HG03521 (cell line): ENCODE measurements at regions not wholly inside any gene's neighbourhood (a gene's known extent, or its start where the extent isn't known, plus 50 kb on each side); places are given as distances from the start of the nearest gene placed in this dataset.

Experiments
- ATAC-seq: cut with Tn5 transposase; IDR thresholded peaks from one replicate; pipeline ENCODE4 v1.9.1; 2021; ENCODE audit warnings: mild to moderate bottlenecking, moderate library complexity; ENCODE audit not compliant: unreplicated experiment

DNA sequence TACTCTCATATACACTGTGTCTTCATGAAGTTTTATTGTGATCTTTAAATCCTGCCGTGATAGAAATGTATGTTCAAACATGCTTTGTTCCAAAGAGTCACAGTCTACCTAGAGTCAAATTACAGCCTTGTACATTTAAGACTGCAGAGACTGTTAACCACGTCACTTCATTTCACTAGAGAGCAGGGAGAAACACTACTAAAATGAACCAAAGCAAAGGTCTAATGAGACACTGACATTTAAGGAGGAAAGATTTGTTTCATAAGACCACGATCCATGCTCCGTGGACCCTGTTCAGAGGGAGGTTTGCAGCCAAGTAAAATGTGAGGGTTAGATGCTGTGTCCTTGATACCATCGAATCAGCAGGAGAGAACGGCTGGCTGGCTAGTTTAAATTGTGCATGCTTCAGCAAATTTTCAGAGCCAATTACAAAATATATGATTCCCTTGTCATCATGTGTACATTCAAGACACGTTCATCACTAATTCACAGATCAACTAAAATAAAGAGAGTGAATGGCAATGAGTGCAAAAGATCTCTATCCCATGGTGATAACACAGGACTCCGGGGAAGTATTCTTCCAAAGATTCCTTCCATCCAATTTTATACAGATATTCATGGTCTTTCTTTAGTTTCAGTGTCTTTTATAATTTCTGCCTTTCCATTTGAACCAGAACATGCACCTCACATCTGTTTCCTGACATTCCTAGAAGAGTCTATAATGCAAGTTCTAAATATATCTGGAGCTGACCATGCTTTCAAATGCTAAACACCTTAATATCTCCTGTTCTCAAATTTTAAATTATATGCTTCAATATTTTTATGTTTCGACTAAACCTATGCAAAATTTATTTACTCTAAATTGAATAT, 960.9 kb upstream of the FAT3 start:
- no peak for ATAC-seq

DNA sequence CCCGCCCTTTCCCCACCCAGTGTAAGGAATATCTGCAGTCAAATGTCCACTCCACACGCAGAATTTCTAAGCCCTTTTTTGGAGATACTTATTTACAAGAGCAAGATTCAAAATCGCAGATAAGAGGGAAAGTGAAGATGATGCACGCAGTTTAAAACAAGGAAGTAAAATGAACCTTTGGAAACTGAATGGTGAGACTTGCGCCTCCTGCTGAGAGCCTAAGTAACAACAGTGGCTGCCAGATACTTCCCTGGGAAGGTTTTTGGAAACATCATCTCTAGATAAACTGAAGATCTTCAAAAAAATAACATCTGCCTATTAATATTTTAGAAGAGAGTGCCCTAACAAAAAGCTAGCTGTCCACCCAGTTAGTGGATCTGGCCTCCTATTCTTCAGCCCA, 963.1 kb upstream of the FAT3 start:
- ATAC-seq: no peak

DNA sequence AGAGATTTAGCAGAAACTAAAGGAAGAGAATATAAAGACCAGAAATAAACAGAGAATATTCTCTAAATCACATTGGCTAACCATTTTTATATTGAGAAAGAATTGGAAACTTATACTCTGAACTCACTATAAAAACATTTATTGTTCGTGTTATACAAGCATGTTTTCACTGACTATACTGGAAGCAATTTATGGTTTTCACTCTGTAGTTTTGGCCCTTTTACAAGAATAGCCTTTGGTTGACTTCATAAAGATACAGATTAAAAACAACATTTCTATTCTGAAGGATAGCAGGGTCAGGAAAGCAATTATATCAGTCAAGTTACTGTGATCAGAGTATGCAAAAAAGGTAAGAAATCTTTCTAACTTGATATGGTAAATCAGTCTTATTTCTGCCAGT, 965.7 kb upstream of the FAT3 start:
- ATAC-seq: no peak

DNA sequence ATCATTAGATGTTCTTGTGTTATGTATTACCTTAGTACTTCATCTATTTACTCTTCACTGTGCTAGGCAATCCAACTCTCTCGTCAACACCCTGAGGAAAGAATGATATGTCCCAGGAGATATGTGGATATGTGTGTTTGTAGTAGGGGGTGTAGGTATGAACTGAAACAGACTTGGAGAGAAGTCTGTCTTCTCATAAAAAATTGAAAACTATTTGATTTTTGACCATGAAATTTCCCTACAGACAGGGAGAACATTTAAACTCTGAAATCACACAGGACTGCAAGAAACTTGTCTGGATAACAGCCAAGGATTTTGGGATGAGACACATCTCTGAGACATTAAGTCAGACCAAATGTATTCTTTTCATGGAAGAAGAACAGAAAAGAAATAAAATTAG, 967.0 kb upstream of the FAT3 start:
- no peak for ATAC-seq

DNA sequence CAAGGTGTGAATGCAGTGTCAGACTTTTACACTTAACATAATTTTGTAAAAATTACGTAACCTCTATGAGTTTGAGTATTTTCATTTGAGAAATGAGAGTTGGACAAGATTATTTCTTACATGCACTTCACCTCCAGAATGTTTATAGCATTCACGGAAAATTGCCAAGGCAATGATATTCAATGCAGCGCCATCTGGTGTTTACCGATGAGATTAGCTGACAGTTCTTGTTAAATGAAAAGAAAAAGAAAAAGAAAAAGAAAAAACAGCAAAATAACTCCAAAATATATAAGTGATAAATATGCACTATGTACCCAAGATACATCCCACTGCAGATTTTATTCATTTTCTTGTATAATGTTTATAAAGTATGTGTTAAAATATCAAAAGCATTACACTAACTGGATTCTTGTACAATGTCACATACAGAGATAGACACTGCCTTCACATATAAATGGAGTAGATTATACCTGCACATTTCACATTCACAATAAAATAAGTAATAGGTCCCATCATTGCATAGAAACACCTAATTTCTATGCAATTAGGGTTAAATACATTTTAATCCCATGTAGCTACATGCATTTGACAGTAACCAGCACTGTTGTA, 976.3 kb upstream of the FAT3 start:
- no peak for ATAC-seq

GRCh38 chr11:91247009-91247735, 977.4 kb upstream of the FAT3 start:
- no peak for ATAC-seq

DNA sequence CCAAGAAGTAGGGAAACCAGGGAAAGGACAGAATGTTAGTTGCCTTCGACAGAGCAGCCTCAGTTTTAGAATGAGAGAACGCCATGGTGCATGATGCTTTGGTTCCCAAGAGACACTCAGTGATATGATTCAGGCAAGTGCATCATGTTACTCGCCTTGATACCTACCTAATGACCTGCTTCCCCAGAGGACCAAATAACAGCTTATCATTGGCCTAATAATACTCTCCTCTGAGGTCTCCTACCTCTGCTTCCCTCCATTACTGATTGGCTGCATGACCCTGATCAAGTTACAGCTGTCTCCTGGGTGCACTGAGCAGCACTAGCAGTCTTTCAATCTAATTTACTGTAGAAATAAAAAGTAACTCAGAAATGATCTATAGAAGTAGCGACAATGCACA, 979.7 kb upstream of the FAT3 start:
- no peak for ATAC-seq

- no peak for ATAC-seq
Measured at GRCh38 chr11:91243630-91244029, 981.0 kb upstream of the FAT3 start.

- ATAC-seq: no peak
Measured at GRCh38 chr11:91243051-91243450, 981.6 kb upstream of the FAT3 start.

DNA sequence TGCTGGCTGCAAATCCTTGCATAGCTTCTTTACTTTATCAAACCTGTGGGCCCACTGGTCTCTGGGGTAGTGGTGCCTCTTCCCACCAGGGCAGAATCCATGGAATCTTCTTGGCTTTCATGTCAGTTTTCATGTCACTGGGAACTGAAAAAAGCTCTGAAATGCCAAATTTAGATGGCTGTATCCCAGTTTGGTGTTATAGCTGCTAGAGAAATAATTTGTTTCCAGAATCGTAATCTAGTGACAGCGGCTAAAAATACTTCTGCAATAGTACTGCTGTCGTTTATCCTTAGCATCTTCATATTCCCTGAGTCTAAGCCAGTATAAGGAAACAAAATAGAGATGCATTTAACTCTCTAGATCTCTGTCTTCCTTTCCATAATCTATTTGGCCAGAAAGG, 983.4 kb upstream of the FAT3 start:
- no peak for ATAC-seq

DNA sequence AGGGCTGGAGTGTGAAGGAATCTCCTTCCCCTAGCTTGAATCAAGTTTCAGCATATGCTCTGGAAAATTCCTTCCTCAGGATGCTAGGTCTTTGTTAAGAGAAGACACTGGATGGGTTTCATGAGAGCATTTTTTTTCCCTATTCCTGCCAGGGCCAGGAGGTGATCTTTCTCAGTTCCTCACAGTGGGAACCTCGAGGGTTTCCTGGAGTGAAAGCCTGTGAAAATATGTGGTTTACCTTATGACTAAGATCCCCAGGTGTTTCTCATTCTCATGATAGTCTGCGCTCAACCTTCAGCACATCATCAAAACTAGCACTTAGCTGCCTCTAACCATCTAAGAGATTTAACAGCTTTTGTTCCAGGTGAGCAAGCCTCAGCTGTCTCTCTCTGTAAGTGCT, 985.3 kb upstream of the FAT3 start:
- ATAC-seq: no peak

DNA sequence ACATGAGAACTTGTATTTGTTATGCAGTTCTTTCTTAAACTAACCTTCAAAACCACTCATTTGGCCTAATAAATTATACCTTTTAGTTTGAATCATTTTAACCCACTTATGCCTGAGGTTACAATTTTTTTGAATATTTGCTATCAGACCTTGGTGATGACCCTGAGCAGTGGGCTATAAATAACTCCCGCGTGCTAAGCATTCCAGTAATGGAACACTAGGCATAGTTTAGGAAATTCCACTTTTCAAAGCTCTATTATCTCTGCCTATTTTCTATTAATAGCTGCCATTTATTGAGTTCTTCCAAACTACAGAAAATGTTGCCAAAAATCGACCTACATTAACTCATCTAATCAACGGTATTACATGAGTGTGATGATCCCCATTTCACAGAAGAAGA, 993.4 kb upstream of the FAT3 start:
- ATAC-seq: no peak

- ATAC-seq: no peak
Measured at GRCh38 chr11:91230647-91231046, 994.0 kb upstream of the FAT3 start.

DNA sequence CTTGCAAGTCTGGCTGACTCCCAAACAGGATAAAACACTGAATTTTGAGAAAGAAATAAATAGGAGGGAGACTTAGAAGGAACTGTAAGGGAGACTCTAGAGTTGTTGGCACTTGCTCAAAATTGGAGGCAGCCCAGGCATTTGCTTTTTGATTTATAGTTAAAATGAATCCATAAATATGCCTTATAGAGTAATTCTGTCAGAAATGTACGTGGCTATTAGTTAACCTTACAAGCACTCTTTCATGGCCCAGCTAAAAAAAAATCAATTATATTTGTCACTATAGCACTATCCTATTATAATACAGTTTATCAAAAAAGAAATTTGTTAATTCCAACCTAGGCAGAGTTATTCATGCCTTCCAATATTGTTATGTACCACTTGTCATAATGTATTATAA, 1000.0 kb upstream of the CHORDC1 start:
- ATAC-seq: no peak

DNA sequence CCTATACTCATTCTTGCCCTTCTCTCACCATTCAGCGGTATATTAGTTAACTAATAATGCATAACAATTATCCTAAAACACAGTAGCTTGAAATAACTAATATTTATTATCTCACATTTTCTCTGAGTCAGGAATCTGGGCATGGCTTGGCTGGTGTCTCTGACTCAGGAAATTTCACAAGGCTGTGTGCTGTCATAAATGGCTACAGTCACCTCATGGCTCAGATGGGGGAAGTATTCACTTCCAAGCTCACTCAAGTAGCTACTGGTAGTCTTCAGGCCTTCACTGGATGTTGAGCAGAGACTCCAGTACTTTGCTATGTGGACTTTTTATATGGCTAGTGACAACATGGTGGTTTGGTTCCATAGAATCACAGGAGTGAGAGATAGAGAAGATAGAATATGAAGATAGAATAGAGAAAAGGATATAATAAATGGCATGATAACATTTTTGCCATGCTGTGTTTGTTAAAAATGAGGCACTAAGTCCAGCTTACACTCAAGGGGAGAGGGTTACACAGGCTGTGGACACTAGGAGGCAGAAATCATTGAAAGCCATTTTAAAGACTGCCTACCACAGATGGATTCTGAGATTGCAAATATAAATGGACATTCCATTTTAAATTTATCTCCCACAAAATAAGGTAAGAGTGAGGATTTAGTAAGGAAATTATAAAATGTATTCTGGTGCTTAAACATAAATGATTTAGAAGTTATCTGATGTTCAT, 997.8 kb upstream of the CHORDC1 start:
- no peak for ATAC-seq

DNA sequence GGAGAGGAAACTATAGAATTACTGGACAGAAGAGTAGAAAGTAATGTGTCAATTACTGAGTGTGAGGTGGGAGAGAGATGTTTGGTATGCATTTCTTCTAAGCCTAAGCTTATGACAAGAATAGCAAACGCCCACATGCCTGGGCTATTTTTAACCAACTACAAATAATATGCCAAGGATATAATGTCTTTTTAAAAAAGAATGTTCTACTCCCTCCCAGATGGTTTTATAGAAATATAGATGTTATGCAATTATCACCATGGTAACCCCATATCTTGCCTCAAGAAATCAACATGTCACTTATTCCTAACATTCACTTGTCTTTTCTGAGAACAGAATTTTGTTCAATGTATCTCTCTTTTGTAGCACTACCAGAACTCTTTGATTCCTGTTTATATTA, 996.7 kb upstream of the CHORDC1 start:
- no peak for ATAC-seq

DNA sequence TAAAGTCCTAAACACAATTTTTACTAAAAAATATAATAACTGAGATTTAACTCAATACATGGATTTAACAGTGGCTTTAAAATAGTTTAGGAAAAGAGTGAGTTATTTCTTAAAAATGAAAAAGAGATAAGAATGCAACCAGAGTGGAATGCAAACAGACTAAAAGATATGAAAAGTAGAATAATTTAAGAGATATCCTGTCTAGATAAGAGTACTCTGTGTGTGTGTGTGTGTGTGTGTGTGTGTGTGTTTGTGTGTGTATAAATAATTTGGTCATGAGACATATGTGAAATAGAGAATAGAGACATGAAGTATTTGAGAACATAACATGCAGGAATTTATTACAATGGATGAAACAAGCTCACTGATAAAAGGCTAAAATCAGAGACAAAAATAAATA, 986.9 kb upstream of the CHORDC1 start:
- ATAC-seq: no peak

DNA sequence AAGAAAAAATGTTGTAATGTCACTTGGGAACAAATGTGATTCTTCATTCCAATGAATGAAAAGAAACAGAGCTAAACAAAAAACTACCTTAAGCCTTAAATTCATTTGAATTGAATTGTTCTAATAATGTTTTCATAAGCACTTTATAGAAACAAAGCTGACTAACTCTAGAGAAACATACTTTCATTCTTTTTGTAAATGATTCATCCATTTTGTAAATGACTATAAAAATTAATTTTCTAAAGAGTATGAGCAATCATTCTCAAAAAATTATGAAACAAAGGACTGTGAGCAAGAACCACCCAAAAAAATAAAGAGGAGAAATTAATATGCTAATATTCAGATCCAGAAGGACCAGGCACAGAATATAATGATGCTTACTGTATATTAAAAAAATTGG, 986.5 kb upstream of the CHORDC1 start:
- ATAC-seq: no peak

DNA sequence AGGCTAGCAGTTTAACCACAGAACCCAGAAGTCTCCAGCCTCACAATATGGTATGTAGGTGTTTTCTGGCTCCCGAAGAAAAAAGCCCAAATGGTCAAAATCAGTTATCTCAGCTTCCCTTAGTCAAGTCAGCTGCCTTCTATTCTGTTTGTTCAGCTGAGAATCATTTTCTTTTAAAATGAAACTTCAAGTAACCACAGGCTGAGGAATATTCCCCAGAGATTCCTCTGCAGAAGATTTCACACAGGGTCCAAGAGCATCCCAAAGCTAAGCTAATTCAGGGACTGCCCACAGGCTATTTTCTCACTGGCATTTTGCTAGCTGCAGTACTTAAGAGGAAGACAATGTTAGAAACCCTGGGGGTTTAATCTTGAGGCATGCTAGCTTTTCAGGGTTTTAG, 977.0 kb upstream of the CHORDC1 start:
- no peak for ATAC-seq

GRCh38 chr11:91194546-91194945, 971.7 kb upstream of the CHORDC1 start:
- ATAC-seq: no peak

GRCh38 chr11:91188484-91188883, 965.6 kb upstream of the CHORDC1 start:
- ATAC-seq: no peak
